ENCODE measurements at regions not wholly inside any gene's neighbourhood (a gene's known extent, or its start where the extent isn't known, plus 50 kb on each side); places are given as distances from the start of the nearest gene placed in this dataset.

GRCh38 chr18:71252351-71252865, 963.6 kb downstream of the SOCS6 start:
- no peak overlapping the region for H3K4me3 ChIP-seq (ENCODE audit: low read depth, low read length)
- no peak for DNase-seq (ENCODE audit: low read depth)
- TF ChIP-seq CTCF (IDR thresholded peaks at IDR 0.05; ENCODE audit: low read depth, low read length, missing control alignments), result no peak

GRCh38 chr18:71250191-71250590, 961.3 kb downstream of the SOCS6 start:
- TF ChIP-seq CTCF (IDR thresholded peaks at IDR 0.05; ENCODE audit: low read depth, low read length, missing control alignments), result no peak
- DNase-seq (ENCODE audit: low read depth), result no peak

GRCh38 chr18:71249791-71250190, 960.9 kb downstream of the SOCS6 start:
- no peak for TF ChIP-seq CTCF (IDR thresholded peaks at IDR 0.05; ENCODE audit: low read depth, low read length, missing control alignments)
- no peak overlapping the region for H3K4me3 ChIP-seq (ENCODE audit: low read depth, low read length)
- DNase-seq (ENCODE audit: low read depth), result no peak

More at GRCh38 chr18:71250191-71250590, 961.3 kb downstream of the SOCS6 start:
- no peak overlapping the region for H3K4me3 ChIP-seq (ENCODE audit: low read depth, low read length)

GRCh38 chr18:71242981-71243380, 954.1 kb downstream of the SOCS6 start:
- no peak overlapping the region for H3K4me3 ChIP-seq (ENCODE audit: low read depth, low read length)
- DNase-seq (ENCODE audit: low read depth), result no peak
- TF ChIP-seq CTCF (IDR thresholded peaks at IDR 0.05; ENCODE audit: low read depth, low read length, missing control alignments), result no peak

GRCh38 chr18:71238974-71239624, 950.3 kb downstream of the SOCS6 start:
- H3K4me3 ChIP-seq (ENCODE audit: low read depth, low read length), result no peak overlapping the region
- TF ChIP-seq CTCF (IDR thresholded peaks at IDR 0.05; ENCODE audit: low read depth, low read length, missing control alignments), result no peak
- no peak for DNase-seq (ENCODE audit: low read depth)

- H3K4me3 ChIP-seq (ENCODE audit: low read depth, low read length), result no peak overlapping the region
- TF ChIP-seq CTCF (IDR thresholded peaks at IDR 0.05; ENCODE audit: low read depth, low read length, missing control alignments), result no peak
Measured at GRCh38 chr18:71237641-71238040, 948.8 kb downstream of the SOCS6 start.

GRCh38 chr18:71233177-71233576, 944.3 kb downstream of the SOCS6 start:
- TF ChIP-seq CTCF (IDR thresholded peaks at IDR 0.05; ENCODE audit: low read depth, low read length, missing control alignments), result no peak
- no peak for DNase-seq (ENCODE audit: low read depth)
- no peak overlapping the region for H3K4me3 ChIP-seq (ENCODE audit: low read depth, low read length)

More at GRCh38 chr18:71237641-71238040, 948.8 kb downstream of the SOCS6 start:
- DNase-seq (ENCODE audit: low read depth), result no peak
